Activated T-helper 2 cell treated with anti-CD3 and anti-CD28 coated beads, Interferon-gamma antibody, Interleukin-2, Interleukin-4, amounts not matched to agents 10 μg/mL and 5 μg/mL and 100 μg/mL, durations not matched to agents 14 hours and 24 hours and 36 hours (primary cell): ENCODE measurements at regions not wholly inside any gene's neighbourhood (a gene's known extent, or its start where the extent isn't known, plus 50 kb on each side); places are given as distances from the start of the nearest gene placed in this dataset.

ENCODE experiments used
- DNase-seq: peaks from one replicate; pipeline ENCODE4 v3.0.0; 2021; ENCODE audit warnings: low spot score
- H3K27ac Mint-ChIP-seq: one replicate; pipeline ENCODE4 v1.8.0; 2021; ENCODE audit warnings: mixed read lengths
- H3K27me3 Mint-ChIP-seq: one replicate; pipeline ENCODE4 v1.8.0; 2021; ENCODE audit warnings: low read depth, mixed read lengths
- H3K36me3 Mint-ChIP-seq: one replicate; pipeline ENCODE4 v1.8.0; 2021; ENCODE audit warnings: low read depth, mixed read lengths
- H3K4me1 Mint-ChIP-seq: one replicate; pipeline ENCODE4 v1.8.0; 2021; ENCODE audit warnings: low read depth, mixed read lengths
- H3K4me3 Mint-ChIP-seq: one replicate; pipeline ENCODE4 v1.8.0; 2021; ENCODE audit warnings: low read depth, mild to moderate bottlenecking, moderate library complexity, mixed read lengths
- H3K9me3 Mint-ChIP-seq: one replicate; pipeline ENCODE4 v1.8.0; 2021; ENCODE audit warnings: mixed read lengths
- intact Hi-C: fragments of 100-400 bp; cut with micrococcal nuclease; formaldehyde crosslinking; loops from one replicate; pipeline ENCODE4 v1.15.1; 2023

- no peaks in the 10 kb centered on the region for H3K36me3 Mint-ChIP-seq
- H3K9me3 Mint-ChIP-seq: no peaks in the 10 kb centered on the region
- no peaks in the 10 kb centered on the region for H3K27me3 Mint-ChIP-seq
- DNase-seq: no peak
- no peak overlapping the region for H3K27ac Mint-ChIP-seq
- no peaks in the 10 kb centered on the region for H3K4me1 Mint-ChIP-seq
- intact Hi-C loops: no loop called here
- H3K4me3 Mint-ChIP-seq: no peak overlapping the region
Measured at GRCh38 chr9:13430368-13431221, 151.1 kb upstream of the MPDZ start.

DNA sequence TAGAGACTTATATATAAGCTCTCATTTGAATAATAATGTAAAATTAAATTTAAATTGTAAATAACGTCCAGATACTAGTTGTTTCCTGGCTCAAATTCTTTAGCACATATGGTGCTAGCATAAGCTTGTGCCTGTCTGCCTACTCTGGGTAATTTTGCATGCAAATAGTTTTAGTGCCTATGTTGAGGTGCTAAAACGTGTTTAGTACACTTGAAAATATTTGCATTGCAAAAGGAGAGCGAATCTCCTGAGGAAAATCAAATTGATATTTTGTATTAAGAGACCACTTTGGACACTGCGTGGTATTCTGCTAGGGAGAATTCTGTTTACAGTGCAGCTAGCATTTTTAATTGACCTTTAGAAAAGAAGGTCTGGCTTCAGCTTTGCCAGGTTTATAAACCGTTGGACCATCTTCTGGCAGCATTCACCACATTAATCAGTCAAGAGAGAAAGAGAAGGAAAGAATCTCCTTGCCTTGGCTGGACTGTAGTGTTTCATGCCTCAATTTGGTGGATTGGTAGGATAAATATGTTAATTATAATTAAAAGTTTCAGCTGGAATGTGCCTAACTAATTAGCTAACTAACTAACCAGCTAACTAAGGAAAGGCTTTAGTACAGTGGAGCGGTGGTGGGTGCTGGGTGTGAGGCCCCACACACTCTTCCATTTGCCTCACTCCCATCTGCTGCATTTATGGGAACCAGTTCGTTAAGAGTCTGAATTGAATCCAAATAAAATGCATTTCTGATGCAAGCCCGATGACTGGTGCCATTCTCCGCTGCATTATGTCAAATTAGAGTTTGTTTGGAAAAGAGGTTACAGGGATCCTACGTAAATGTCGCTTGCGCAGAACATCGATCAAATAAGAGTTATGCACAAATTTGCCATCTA lies 150.1 kb upstream of the MPDZ start:
- no peak overlapping the region for H3K27ac Mint-ChIP-seq
- H3K27me3 Mint-ChIP-seq: no peaks in the 10 kb centered on the region
- no peaks in the 10 kb centered on the region for H3K36me3 Mint-ChIP-seq
- no peak overlapping the region for H3K4me3 Mint-ChIP-seq
- no peaks in the 10 kb centered on the region for H3K4me1 Mint-ChIP-seq
- intact Hi-C loops: no loop called here
- no peaks in the 10 kb centered on the region for H3K9me3 Mint-ChIP-seq
- no peak for DNase-seq

DNA sequence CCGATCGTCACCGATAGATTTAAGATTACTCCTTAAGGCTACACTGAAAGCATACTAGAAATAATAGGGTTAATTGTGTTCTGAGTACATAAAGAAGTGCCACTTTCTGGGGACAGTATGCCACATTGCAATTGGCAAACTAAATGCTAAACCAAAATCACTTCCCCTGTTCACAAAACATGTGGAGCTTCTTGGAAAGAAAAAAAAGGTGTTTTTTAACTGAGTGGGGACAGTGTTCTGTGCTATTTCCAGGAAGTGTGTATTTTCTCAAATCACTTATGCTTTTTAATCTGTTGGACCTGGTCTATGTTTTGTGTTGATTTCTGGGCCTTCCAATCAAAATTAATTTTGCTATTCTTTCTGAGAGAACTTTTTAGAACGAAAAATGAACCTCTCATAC lies 149.3 kb upstream of the MPDZ start:
- no peaks in the 10 kb centered on the region for H3K27me3 Mint-ChIP-seq
- DNase-seq: no peak
- no peak overlapping the region for H3K27ac Mint-ChIP-seq
- no peak overlapping the region for H3K4me3 Mint-ChIP-seq
- no peaks in the 10 kb centered on the region for H3K36me3 Mint-ChIP-seq
- no peaks in the 10 kb centered on the region for H3K4me1 Mint-ChIP-seq
- no peaks in the 10 kb centered on the region for H3K9me3 Mint-ChIP-seq
- intact Hi-C loops: no loop called here

DNA sequence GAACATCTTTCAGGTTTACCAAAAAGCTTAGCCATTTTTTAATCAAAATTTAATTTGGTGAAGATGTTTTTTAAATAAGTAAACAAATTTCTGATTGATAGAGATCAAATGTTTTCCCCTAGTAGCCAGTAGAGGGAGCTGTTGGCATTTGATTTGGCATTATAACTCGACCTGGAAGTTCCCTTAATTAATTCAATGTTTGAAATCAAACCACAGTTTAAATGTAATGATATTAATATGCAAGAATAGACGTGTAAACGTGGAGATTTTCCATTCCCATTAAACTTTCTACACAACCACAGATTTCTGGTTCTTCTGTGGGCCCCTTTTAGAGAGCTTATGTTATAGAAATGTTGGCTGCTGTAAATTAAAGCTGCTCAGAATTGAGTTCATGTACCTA lies 148.1 kb upstream of the MPDZ start:
- no peaks in the 10 kb centered on the region for H3K27me3 Mint-ChIP-seq
- no peak for DNase-seq
- H3K4me3 Mint-ChIP-seq: no peak overlapping the region
- intact Hi-C loops: loop anchor here (1.0 to 2.0 kb wide), 2 partner anchors 926 to 1001 kb away; no protein-coding TSS in a partner anchor
- no peak overlapping the region for H3K27ac Mint-ChIP-seq
- no peaks in the 10 kb centered on the region for H3K4me1 Mint-ChIP-seq
- H3K9me3 Mint-ChIP-seq: no peaks in the 10 kb centered on the region
- H3K36me3 Mint-ChIP-seq: no peaks in the 10 kb centered on the region

DNA sequence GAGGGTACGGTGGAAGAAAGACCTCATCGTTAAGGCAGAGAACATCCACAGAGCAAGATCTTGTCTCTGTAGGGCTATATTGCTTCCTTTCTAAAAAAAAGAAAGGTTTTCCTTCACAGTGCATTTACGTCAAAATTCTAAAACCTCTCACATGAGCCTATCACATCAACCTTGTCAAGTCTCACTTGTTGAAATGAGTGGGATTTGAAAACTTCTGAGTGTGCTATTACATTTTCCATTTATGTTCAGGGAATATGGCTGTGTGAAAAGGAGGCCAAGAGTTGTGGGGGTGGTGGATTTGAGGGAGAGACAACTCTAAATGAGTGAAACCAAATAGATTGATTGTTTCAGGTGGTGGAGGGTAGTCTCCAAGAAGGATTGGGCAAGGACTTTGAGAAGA lies 147.1 kb upstream of the MPDZ start:
- H3K9me3 Mint-ChIP-seq: no peaks in the 10 kb centered on the region
- H3K27me3 Mint-ChIP-seq: no peaks in the 10 kb centered on the region
- no peaks in the 10 kb centered on the region for H3K4me1 Mint-ChIP-seq
- H3K4me3 Mint-ChIP-seq: no peak overlapping the region
- intact Hi-C loops: loop anchor here (1.0 to 2.0 kb wide), 2 partner anchors 927 to 1002 kb away; no protein-coding TSS in a partner anchor
- DNase-seq: no peak
- no peak overlapping the region for H3K27ac Mint-ChIP-seq
- H3K36me3 Mint-ChIP-seq: no peaks in the 10 kb centered on the region

GRCh38 chr9:13424872-13425271 lies 145.4 kb upstream of the MPDZ start:
- H3K36me3 Mint-ChIP-seq: no peaks in the 10 kb centered on the region
- no peak for DNase-seq
- H3K27ac Mint-ChIP-seq: no peak overlapping the region
- no peak overlapping the region for H3K4me3 Mint-ChIP-seq
- intact Hi-C loops: no loop called here
- no peaks in the 10 kb centered on the region for H3K9me3 Mint-ChIP-seq
- H3K27me3 Mint-ChIP-seq: no peaks in the 10 kb centered on the region
- no peaks in the 10 kb centered on the region for H3K4me1 Mint-ChIP-seq

DNA sequence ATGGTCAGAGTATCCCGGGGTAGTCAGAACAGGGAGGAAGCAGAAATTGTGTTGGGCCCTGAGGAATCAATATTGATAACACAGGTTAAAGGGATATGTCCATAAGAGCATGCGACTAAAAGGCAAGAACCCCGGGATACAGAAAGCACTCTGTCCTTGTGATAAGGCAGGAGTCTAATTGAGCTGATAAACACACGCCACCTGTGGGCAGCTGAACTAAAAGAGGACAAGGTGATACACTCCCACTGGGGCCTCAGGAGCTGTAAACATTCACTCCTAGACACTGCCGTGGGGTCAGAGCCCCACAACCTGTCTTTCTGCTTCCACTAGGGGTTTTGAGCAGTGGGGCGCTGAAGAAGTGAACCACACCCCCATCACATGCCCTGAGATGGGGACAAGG lies 144.7 kb upstream of the MPDZ start:
- no peaks in the 10 kb centered on the region for H3K4me1 Mint-ChIP-seq
- no peaks in the 10 kb centered on the region for H3K27me3 Mint-ChIP-seq
- no peaks in the 10 kb centered on the region for H3K36me3 Mint-ChIP-seq
- H3K9me3 Mint-ChIP-seq: no peaks in the 10 kb centered on the region
- no peak overlapping the region for H3K27ac Mint-ChIP-seq
- intact Hi-C loops: no loop called here
- no peak overlapping the region for H3K4me3 Mint-ChIP-seq
- DNase-seq: no peak

GRCh38 chr9:13414349-13414748 lies 134.9 kb upstream of the MPDZ start:
- Mint-ChIP-seq H3K36me3 (no peaks in the 10 kb centered on the region), H3K9me3 (no peaks in the 10 kb centered on the region), H3K27ac (no peak overlapping the region), H3K4me1 (no peaks in the 10 kb centered on the region), H3K27me3 (no peaks in the 10 kb centered on the region), H3K4me3 (no peak overlapping the region)
- intact Hi-C loops: no loop called here
- no peak for DNase-seq

GRCh38 chr9:13412331-13412730 lies 132.8 kb upstream of the MPDZ start:
- Mint-ChIP-seq H3K27me3 (no peaks in the 10 kb centered on the region), H3K9me3 (no peaks in the 10 kb centered on the region), H3K36me3 (no peaks in the 10 kb centered on the region), H3K4me1 (no peaks in the 10 kb centered on the region), H3K4me3 (no peak overlapping the region), H3K27ac (no peak overlapping the region)
- intact Hi-C loops: no loop called here
- DNase-seq: no peak

DNA sequence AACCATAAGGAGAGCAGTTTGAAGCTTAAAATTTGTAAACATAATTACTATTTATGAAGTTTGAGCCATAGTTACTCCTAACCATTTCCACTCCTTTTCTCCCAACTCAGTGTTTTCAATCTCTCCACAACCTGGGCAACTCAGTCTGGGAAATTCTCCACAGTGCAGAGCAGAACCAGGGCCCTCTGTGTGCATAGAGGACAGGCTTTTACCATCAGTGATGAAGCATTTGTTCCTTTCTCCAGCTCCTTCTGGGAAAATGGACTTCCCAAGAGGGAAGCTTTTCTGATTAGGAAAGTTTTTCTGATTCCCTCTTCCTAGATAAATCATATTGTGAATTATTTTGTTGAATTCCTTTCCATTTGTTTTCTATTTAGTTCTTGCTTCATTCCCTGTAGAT lies 132.3 kb upstream of the MPDZ start:
- H3K4me1 Mint-ChIP-seq: no peaks in the 10 kb centered on the region
- H3K27ac Mint-ChIP-seq: no peak overlapping the region
- H3K36me3 Mint-ChIP-seq: no peaks in the 10 kb centered on the region
- intact Hi-C loops: no loop called here
- no peak for DNase-seq
- H3K27me3 Mint-ChIP-seq: no peaks in the 10 kb centered on the region
- H3K4me3 Mint-ChIP-seq: no peak overlapping the region
- H3K9me3 Mint-ChIP-seq: no peaks in the 10 kb centered on the region

DNA sequence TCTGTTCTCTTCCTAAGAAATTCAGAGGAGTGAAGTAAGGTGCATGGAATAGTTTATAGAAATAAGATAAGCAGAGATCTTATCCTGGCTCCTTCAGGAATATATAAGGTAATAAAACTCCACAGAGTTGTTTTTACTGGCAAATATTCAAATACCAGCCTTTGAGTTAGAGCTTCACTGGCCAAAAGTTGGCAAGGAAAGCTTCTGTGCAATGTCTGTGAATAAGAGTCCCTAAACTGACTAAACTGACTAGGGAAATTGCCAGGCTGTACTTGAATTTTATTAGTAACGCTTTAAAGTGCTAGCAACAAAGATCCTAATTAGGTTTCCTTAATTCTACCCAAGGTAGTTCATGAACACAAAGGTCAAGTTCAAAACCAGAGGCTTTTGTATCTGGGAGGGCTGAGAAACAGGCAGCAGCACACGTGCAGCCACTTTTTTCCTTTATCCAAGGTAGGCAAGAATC lies 131.1 kb upstream of the MPDZ start:
- H3K36me3 Mint-ChIP-seq: no peaks in the 10 kb centered on the region
- no peak overlapping the region for H3K27ac Mint-ChIP-seq

GRCh38 chr9:13397661-13398060 lies 118.2 kb upstream of the MPDZ start:
- Mint-ChIP-seq H3K4me3 (no peak overlapping the region), H3K27ac (no peak overlapping the region), H3K4me1 (no peaks in the 10 kb centered on the region), H3K9me3 (peaks cover 19% of the 10 kb centered on the region), H3K36me3 (no peaks in the 10 kb centered on the region), H3K27me3 (no peaks in the 10 kb centered on the region)
- no peak for DNase-seq
- intact Hi-C loops: no loop called here

More for the DNA sequence above, 131.1 kb upstream of the MPDZ start:
- no peaks in the 10 kb centered on the region for H3K27me3 Mint-ChIP-seq
- H3K4me1 Mint-ChIP-seq: no peaks in the 10 kb centered on the region
- no peak overlapping the region for H3K4me3 Mint-ChIP-seq
- H3K9me3 Mint-ChIP-seq: no peaks in the 10 kb centered on the region
- intact Hi-C loops: no loop called here
- no peak for DNase-seq

GRCh38 chr9:13397220-13397619 lies 117.7 kb upstream of the MPDZ start:
- intact Hi-C loops: no loop called here

More at GRCh38 chr9:13397220-13397619, 117.7 kb upstream of the MPDZ start:
- no peaks in the 10 kb centered on the region for H3K27me3 Mint-ChIP-seq
- no peaks in the 10 kb centered on the region for H3K4me1 Mint-ChIP-seq
- H3K9me3 Mint-ChIP-seq: peaks cover 21% of the 10 kb centered on the region
- no peak for DNase-seq
- no peak overlapping the region for H3K4me3 Mint-ChIP-seq
- H3K36me3 Mint-ChIP-seq: no peaks in the 10 kb centered on the region
- no peak overlapping the region for H3K27ac Mint-ChIP-seq
